ENCODE measurements at regions not wholly inside any gene's neighbourhood (a gene's known extent, or its start where the extent isn't known, plus 50 kb on each side); places are given as distances from the start of the nearest gene placed in this dataset.
"Not testable (repeated sequence)": the region's sequence is repeated elsewhere in the genome, so short reads cannot be mapped to it uniquely, and the experiment has no call there.

DNA sequence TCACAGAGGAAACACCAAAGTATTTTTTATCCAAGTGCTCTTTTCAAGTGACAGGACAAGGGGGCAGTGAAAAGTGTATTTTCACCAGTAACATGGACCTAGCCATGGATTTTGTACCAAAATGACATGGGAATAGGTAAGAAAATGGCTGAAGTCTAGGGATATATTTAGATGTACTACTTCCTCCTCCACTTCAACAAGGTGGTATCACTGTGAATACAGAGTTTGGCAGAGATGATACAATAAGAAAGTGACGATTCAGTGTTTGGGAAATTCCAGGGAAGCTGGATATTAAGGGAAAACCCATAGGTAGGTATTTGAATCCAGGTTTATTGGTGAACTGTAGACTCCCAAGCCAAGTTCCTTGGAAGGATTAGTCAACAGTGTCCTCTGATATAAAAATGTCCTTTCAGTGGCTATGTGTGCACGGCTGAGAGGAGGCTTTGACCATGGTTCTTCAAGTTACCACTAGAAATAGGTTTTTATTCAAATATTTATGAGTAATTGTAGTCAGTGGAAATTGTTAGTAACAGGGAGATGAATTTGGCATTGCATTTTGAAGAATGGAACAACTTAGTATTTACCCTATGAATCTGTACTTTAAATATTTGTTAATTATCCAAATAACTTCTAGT, 356.0 kb upstream of the CITED2 start:
- H4K20me1 ChIP-seq (ENCODE audit: insufficient read depth, low read length) = no peaks in the 10 kb centered on the region
- H3F3A ChIP-seq (ENCODE audit: insufficient read depth, low read length) = no peaks in the 10 kb centered on the region
- H3K27me3 ChIP-seq (replicated peaks; ENCODE audit: insufficient read depth, low read length) = no peaks in the 10 kb centered on the region
- no peak overlapping the region for H3K4me2 ChIP-seq (ENCODE audit: low read depth, low read length)
- TF ChIP-seq EZH2 (optimal IDR thresholded peaks at IDR 0.05; ENCODE audit: low read depth, low read length) (no peak), EZH2phosphoT487 (IDR thresholded peaks at IDR 0.05; ENCODE audit: low read length) (no peak)
- TF ChIP-seq, protein P1, sequence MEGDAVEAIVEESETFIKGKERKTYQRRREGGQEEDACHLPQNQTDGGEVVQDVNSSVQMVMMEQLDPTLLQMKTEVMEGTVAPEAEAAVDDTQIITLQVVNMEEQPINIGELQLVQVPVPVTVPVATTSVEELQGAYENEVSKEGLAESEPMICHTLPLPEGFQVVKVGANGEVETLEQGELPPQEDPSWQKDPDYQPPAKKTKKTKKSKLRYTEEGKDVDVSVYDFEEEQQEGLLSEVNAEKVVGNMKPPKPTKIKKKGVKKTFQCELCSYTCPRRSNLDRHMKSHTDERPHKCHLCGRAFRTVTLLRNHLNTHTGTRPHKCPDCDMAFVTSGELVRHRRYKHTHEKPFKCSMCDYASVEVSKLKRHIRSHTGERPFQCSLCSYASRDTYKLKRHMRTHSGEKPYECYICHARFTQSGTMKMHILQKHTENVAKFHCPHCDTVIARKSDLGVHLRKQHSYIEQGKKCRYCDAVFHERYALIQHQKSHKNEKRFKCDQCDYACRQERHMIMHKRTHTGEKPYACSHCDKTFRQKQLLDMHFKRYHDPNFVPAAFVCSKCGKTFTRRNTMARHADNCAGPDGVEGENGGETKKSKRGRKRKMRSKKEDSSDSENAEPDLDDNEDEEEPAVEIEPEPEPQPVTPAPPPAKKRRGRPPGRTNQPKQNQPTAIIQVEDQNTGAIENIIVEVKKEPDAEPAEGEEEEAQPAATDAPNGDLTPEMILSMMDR (IDR thresholded peaks at IDR 0.05; ENCODE audit: low read length) = no peak
- no peaks in the 10 kb centered on the region for H3K36me3 ChIP-seq (replicated peaks; ENCODE audit: insufficient read depth, low read length)
- DNase-seq = no peak
- no peak overlapping the region for H3K4me3 ChIP-seq (ENCODE audit: low read length)
- no peaks in the 10 kb centered on the region for H3K4me1 ChIP-seq (ENCODE audit: low read length)
- no peaks in the 10 kb centered on the region for H3K79me2 ChIP-seq (ENCODE audit: low read length)
- H3K9me2 ChIP-seq (replicated peaks; ENCODE audit: insufficient read depth, low read length) = no peaks in the 10 kb centered on the region
- no peaks in the 10 kb centered on the region for H3K9me3 ChIP-seq (replicated peaks; ENCODE audit: insufficient read depth, low read length)
- H3K27ac ChIP-seq (ENCODE audit: low read length) = no peak overlapping the region
- no peak overlapping the region for H3K9ac ChIP-seq (ENCODE audit: low read length)
- no peak overlapping the region for H2AFZ ChIP-seq (ENCODE audit: low read length)

DNA sequence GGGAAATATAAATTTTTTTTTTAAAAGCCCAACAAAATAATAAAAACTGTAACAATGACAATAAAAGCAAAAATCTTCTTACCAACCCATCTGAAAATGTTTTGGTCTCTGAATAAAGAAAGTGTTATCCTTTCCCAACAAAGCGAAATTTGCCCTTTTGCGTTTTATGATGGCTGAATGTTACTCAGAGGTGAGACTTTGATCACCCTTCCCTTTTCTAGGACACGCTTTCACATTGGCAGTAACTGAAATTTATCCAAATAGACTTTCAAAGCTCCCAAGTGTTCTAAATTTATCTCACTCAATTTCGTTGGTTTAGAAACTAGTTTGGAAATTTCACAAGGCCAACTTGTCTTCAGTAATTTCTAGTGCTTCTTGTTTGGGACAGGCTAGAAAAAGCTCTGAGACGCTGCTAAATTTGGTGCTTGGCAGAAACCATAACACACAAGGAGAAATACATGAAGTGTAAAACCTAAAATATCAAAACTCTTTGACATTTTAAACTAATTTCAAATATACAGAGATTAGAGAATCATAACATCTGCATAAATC, 354.5 kb upstream of the CITED2 start:
- no peak for DNase-seq
- no peak overlapping the region for H3K4me2 ChIP-seq (ENCODE audit: low read depth, low read length)
- no peaks in the 10 kb centered on the region for H3K36me3 ChIP-seq (replicated peaks; ENCODE audit: insufficient read depth, low read length)

DNA sequence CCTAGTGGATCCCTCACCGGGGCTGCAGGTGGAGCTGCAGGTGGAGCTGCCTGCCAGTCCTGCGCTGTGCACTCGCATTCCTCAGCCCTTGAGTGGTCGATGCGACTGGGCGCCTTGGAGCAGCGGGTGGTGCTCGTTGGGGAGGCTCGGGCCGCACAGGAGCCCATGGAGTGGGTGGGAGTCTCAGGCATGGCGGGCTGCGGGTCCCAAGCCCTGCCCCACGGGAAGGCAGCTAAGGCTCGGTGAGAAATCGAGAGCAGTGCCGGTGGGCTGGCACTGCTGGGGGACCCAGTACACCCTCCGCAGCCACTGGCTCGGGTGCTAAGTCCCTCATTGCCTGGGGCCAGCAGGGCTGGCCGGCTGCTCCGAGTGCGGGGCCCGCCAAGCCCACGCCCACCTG, 351.8 kb upstream of the CITED2 start:
- not testable (repeated sequence) for H3K4me2 ChIP-seq (ENCODE audit: low read depth, low read length); H3F3A ChIP-seq (ENCODE audit: insufficient read depth, low read length); H3K9ac ChIP-seq (ENCODE audit: low read length); H3K36me3 ChIP-seq (replicated peaks; ENCODE audit: insufficient read depth, low read length); H4K20me1 ChIP-seq (ENCODE audit: insufficient read depth, low read length); H3K4me1 ChIP-seq (ENCODE audit: low read length); H2AFZ ChIP-seq (ENCODE audit: low read length); H3K9me3 ChIP-seq (replicated peaks; ENCODE audit: insufficient read depth, low read length); H3K79me2 ChIP-seq (ENCODE audit: low read length); H3K9me2 ChIP-seq (replicated peaks; ENCODE audit: insufficient read depth, low read length); DNase-seq; H3K4me3 ChIP-seq (ENCODE audit: low read length); H3K27me3 ChIP-seq (replicated peaks; ENCODE audit: insufficient read depth, low read length); H3K27ac ChIP-seq (ENCODE audit: low read length)

More for the DNA sequence above, 354.5 kb upstream of the CITED2 start:
- Histone ChIP-seq H3K9me2 (replicated peaks; ENCODE audit: insufficient read depth, low read length) (no peaks in the 10 kb centered on the region), H2AFZ (ENCODE audit: low read length) (no peak overlapping the region), H3K4me1 (ENCODE audit: low read length) (no peaks in the 10 kb centered on the region), H3K79me2 (ENCODE audit: low read length) (no peaks in the 10 kb centered on the region), H3K27ac (ENCODE audit: low read length) (no peak overlapping the region), H4K20me1 (ENCODE audit: insufficient read depth, low read length) (no peaks in the 10 kb centered on the region), H3K4me3 (ENCODE audit: low read length) (no peak overlapping the region), H3K9ac (ENCODE audit: low read length) (no peak overlapping the region), H3K27me3 (replicated peaks; ENCODE audit: insufficient read depth, low read length) (no peaks in the 10 kb centered on the region), H3F3A (ENCODE audit: insufficient read depth, low read length) (no peaks in the 10 kb centered on the region), H3K9me3 (replicated peaks; ENCODE audit: insufficient read depth, low read length) (no peaks in the 10 kb centered on the region)
- no peak for TF ChIP-seq EZH2phosphoT487 (IDR thresholded peaks at IDR 0.05; ENCODE audit: low read length)

DNA sequence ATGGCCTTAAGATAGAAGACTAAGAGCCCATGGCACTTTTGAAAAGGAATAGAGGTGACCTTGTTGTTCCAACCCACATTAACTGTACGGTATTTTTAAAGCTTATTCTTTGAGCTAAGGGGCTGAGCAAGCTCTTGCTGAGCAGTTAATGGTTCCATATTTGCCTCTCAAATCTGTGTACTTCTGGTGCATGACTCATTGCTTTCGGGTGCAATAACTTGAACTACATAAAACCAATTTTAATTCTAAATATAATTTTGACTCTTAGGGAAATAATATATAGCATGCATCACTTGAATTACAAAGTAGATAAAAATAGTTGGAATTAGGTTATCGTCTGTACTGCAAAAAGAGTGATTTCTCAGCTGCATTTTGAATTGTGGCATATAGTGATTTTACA, 348.1 kb upstream of the CITED2 start:
- Histone ChIP-seq H3K79me2 (ENCODE audit: low read length) (no peaks in the 10 kb centered on the region), H3K27ac (ENCODE audit: low read length) (no peak overlapping the region), H3K9me2 (replicated peaks; ENCODE audit: insufficient read depth, low read length) (no peaks in the 10 kb centered on the region), H3K9me3 (replicated peaks; ENCODE audit: insufficient read depth, low read length) (no peaks in the 10 kb centered on the region), H2AFZ (ENCODE audit: low read length) (no peak overlapping the region), H3K4me1 (ENCODE audit: low read length) (no peaks in the 10 kb centered on the region), H3K36me3 (replicated peaks; ENCODE audit: insufficient read depth, low read length) (no peaks in the 10 kb centered on the region), H4K20me1 (ENCODE audit: insufficient read depth, low read length) (no peaks in the 10 kb centered on the region), H3K4me3 (ENCODE audit: low read length) (no peak overlapping the region), H3F3A (ENCODE audit: insufficient read depth, low read length) (no peaks in the 10 kb centered on the region), H3K27me3 (replicated peaks; ENCODE audit: insufficient read depth, low read length) (no peaks in the 10 kb centered on the region), H3K9ac (ENCODE audit: low read length) (no peak overlapping the region), H3K4me2 (ENCODE audit: low read depth, low read length) (no peak overlapping the region)
- no peak for DNase-seq
- TF ChIP-seq EZH2 (optimal IDR thresholded peaks at IDR 0.05; ENCODE audit: low read depth, low read length) = no peak
- no peak for TF ChIP-seq EZH2phosphoT487 (IDR thresholded peaks at IDR 0.05; ENCODE audit: low read length)
- TF ChIP-seq, protein P1 (IDR thresholded peaks at IDR 0.05; ENCODE audit: low read length) = no peak
